Left lung (tissue), 4 donors: ENCODE measurements at regions not wholly inside any gene's neighbourhood (a gene's known extent, or its start where the extent isn't known, plus 50 kb on each side); places are given as distances from the start of the nearest gene placed in this dataset.

Experiments
- ATAC-seq: fragments of 200-7000 bp; cut with Tn5 transposase; one replicate; pipeline ENCODE4 v1.9.1; 2020; ENCODE audit warnings: moderate library complexity
- DNase-seq, 4 donors: peaks; one replicate each; pipeline ENCODE4 v3.0.0-alpha.2; 2013 to 2020
- H3K27ac ChIP-seq, 2 donors: fragments of 200-600 bp; sonication (generic) in 1 of 2; one replicate each; pipeline versions ENCODE4 v1.5.0 to v1.8.0; 2020 to 2021
- H3K27me3 ChIP-seq, 2 donors: fragments of 200-600 bp; sonication (generic) in 1 of 2; one replicate each; pipeline versions ENCODE4 v1.5.0 to v1.8.0; 2020 to 2021
- H3K36me3 ChIP-seq, 2 donors: fragments of 200-600 bp; sonication (generic) in 1 of 2; one replicate each; pipeline versions ENCODE4 v1.5.0 to v1.8.0; 2020 to 2021
- H3K4me1 ChIP-seq, 2 donors: fragments of 200-600 bp; one replicate each; pipeline ENCODE4 v1.8.0; 2021
- H3K4me3 ChIP-seq, 2 donors: fragments of 200-600 bp; sonication (generic) in 1 of 2; one replicate each; pipeline versions ENCODE4 v1.5.0 to v1.8.0; 2020 to 2021; ENCODE audit warnings: mild to moderate bottlenecking in 1 of 2
- H3K9me3 ChIP-seq, 2 donors: fragments of 200-600 bp; sonication (generic) in 1 of 2; one replicate each; pipeline versions ENCODE4 v1.5.0 to v1.8.0; 2020 to 2021
- intact Hi-C, 2 donors: fragments of 100-400 bp; cut with DNase I; formaldehyde crosslinking; loops; one replicate each; pipeline versions ENCODE4 v1.11.2 to v1.14.2; 2022
- TF ChIP-seq, protein P1 (sequence below), 2 donors: fragments of 200-600 bp; sonication (generic) in 1 of 2; IDR thresholded peaks; one replicate each; pipeline versions ENCODE4 v1.5.0 to v1.8.0; 2021; ENCODE audit warnings: antibody characterized with exemption in 2 of 2
- donor health status: DM: no; HTN: yes; CAD: no.
- donor health status: DM: no; HTN: no; CAD: no.

DNA sequence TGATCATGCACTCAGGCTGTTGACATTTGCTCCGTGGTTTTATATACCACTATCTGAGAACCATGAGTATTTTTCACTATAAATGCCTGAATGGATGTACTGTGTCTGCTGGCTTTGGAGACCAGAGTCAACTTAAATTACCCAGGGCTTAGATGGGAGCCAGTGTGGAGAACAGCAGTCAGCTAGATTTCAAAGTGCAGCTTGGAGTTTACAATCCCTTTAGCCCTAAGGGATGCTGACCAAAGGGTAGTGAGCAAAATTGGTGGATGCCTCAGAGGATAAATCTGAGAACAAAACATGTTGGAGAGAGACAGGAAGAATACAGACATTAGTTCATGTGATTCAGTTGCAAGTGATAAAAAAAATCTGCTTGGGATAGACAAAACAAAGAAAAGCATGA, 327.5 kb downstream of the C11orf87 start:
- Histone ChIP-seq H3K36me3 (no peaks in the 10 kb centered on the region), H3K9me3 (no peaks in the 10 kb centered on the region), H3K27me3 (no peaks in the 10 kb centered on the region), H3K4me3 (no peak overlapping the region), H3K4me1 (peaks cover 0 to 13% of the 10 kb centered on the region in 2 donors), H3K27ac (no peak overlapping the region)
- TF ChIP-seq, protein P1, sequence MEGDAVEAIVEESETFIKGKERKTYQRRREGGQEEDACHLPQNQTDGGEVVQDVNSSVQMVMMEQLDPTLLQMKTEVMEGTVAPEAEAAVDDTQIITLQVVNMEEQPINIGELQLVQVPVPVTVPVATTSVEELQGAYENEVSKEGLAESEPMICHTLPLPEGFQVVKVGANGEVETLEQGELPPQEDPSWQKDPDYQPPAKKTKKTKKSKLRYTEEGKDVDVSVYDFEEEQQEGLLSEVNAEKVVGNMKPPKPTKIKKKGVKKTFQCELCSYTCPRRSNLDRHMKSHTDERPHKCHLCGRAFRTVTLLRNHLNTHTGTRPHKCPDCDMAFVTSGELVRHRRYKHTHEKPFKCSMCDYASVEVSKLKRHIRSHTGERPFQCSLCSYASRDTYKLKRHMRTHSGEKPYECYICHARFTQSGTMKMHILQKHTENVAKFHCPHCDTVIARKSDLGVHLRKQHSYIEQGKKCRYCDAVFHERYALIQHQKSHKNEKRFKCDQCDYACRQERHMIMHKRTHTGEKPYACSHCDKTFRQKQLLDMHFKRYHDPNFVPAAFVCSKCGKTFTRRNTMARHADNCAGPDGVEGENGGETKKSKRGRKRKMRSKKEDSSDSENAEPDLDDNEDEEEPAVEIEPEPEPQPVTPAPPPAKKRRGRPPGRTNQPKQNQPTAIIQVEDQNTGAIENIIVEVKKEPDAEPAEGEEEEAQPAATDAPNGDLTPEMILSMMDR (IDR thresholded peaks at IDR 0.05), result no peak
- no peak for DNase-seq
- intact Hi-C loops, result no loop called here
- no peak for ATAC-seq

DNA sequence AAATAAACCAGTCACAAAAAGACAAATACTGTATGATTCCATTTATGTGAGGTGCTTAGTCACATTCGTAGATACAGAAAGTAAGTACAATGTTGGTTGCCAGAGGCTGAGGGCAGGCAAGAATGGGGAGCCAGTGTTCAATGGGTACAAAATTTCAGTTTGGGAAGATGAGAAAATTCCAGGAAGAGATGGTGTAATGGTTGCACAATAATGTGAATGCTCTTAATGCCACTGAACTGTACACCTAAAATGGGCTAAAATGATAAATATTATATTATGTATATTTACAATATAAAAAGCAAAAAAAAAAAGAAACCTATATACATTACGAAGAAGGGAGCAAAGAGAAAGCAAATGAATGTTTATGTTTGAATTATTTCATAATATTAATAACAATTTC, 329.0 kb downstream of the C11orf87 start:
- no peak overlapping the region for H3K4me3 ChIP-seq
- ATAC-seq, result no peak
- H3K9me3 ChIP-seq, result no peaks in the 10 kb centered on the region
- no peaks in the 10 kb centered on the region for H3K36me3 ChIP-seq
- DNase-seq, result no peak
- TF ChIP-seq, protein P1 (IDR thresholded peaks at IDR 0.05), result no peak
- peaks cover 0 to 13% of the 10 kb centered on the region in 2 donors for H3K4me1 ChIP-seq
- intact Hi-C loops, result no loop called here
- H3K27ac ChIP-seq, result no peak overlapping the region
- H3K27me3 ChIP-seq, result no peaks in the 10 kb centered on the region

DNA sequence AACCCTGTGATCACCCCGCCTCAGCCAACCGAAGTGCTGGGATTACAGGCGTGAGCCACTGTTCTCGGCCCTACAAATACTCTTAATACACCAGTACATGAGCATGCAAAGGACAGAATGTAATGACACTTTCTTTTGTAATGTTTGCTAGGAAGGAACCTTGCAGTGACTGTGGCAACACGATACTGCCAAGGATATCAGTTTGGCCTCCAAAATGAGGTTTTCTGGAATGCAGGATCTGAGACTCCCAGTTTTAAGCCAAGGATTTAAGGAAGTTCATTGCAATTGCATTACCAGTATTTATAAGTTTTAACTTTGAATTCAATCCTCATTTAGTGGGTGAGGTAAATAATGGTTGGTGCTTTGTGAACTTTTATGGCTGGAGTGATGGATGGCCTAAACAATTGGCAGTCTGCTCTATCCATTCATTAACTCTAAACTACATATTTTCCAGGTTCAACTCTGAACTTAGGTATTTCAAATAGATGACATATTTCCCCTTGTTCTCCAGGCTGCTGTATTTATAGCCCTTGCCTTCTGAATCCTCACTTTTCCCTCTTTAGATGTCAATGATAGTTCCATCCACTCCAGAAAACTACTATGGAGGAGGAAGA, 330.3 kb downstream of the C11orf87 start:
- Histone ChIP-seq H3K9me3 (no peaks in the 10 kb centered on the region), H3K4me3 (no peak overlapping the region), H3K4me1 (peaks cover 0 to 13% of the 10 kb centered on the region in 2 donors), H3K27me3 (no peaks in the 10 kb centered on the region), H3K27ac (no peak overlapping the region), H3K36me3 (no peaks in the 10 kb centered on the region)
- TF ChIP-seq, protein P1 (IDR thresholded peaks at IDR 0.05), result no peak
- DNase-seq (no peak), ATAC-seq (no peak)
- intact Hi-C loops, result no loop called here

DNA sequence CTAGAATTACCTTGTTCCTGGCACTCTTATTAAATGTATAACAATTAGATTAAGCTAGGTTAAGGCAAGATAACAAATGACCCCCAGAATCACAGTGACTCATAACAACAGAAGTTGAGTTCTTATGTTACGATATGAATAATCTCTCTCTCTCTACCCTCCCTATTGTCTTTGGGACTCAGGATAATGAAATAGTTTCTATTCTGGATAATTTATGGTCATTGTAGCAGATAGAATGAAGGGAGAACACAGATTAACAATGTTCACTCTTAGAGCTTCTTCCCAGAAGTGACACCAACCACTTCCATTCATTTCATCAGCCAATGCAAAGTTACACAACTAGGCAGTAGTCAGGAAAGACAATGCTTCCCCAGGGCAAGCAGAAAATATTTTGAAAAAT, 334.5 kb downstream of the C11orf87 start:
- no peak for DNase-seq
- TF ChIP-seq, protein P1 (IDR thresholded peaks at IDR 0.05), result no peak
- ATAC-seq, result no peak
- Histone ChIP-seq H3K9me3 (peaks cover 0 to 6% of the 10 kb centered on the region in 2 donors), H3K27ac (no peak overlapping the region), H3K27me3 (no peaks in the 10 kb centered on the region), H3K36me3 (no peaks in the 10 kb centered on the region), H3K4me3 (no peak overlapping the region), H3K4me1 (no peaks in the 10 kb centered on the region)
- intact Hi-C loops, result no loop called here

DNA sequence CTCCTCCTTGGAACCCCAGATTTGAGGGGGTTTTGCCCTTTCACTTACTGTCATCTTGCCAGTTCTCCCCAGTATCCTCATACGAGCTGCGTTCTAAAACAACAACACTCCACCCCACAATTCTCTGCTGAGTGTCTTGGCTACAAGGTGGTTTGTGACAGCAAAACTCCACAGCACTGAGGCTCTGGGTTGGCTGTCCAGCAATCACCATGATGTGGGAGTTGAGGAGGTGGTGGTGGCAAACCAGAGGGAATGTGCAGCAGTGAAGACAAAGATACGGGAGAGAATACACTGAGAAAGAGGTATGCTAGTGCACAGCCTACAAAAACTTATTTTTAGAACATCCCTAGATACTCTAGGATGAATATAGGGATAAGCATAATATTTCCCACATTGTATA, 335.0 kb downstream of the C11orf87 start:
- intact Hi-C loops, result no loop called here
- no peak for DNase-seq
- H3K27me3 ChIP-seq, result no peaks in the 10 kb centered on the region
- H3K36me3 ChIP-seq, result no peaks in the 10 kb centered on the region
- no peak for ATAC-seq
- H3K4me3 ChIP-seq, result no peak overlapping the region
- H3K27ac ChIP-seq, result no peak overlapping the region
- H3K9me3 ChIP-seq, result peaks cover 0 to 6% of the 10 kb centered on the region in 2 donors
- H3K4me1 ChIP-seq, result no peaks in the 10 kb centered on the region
- TF ChIP-seq, protein P1 (IDR thresholded peaks at IDR 0.05), result no peak
